ENCODE measurements at regions not wholly inside any gene's neighbourhood (a gene's known extent, or its start where the extent isn't known, plus 50 kb on each side); places are given as distances from the start of the nearest gene placed in this dataset.

GRCh38 chr6:6950373-6951145 is 157.2 kb upstream of the RREB1 start:
- TF ChIP-seq CTCF (IDR thresholded peaks at IDR 0.05; ENCODE audit: extremely low read depth in 1 of 2, insufficient read depth in 1 of 2, low read depth in 1 of 2, low read length in 2 of 2) = no peak
- no peak for TF ChIP-seq GATA2 (IDR thresholded peaks at IDR 0.05; ENCODE audit: insufficient read depth, insufficient read length, low read depth, low read length)
- no TSS peak for BruUV-seq (replicated peaks)
- no peak overlapping the region for H3K27ac ChIP-seq (ENCODE audit: insufficient read depth, low read depth, low read length)
- no peak overlapping the region for H3K9ac ChIP-seq (replicated peaks; ENCODE audit: extremely low read depth, insufficient read depth, low read length)
- H3K79me2 ChIP-seq (ENCODE audit: control insufficient read depth, insufficient read depth, low read length) = no peaks in the 10 kb centered on the region
- H3K4me2 ChIP-seq (ENCODE audit: insufficient read depth, low read length) = no peak overlapping the region
- no peaks in the 10 kb centered on the region for H3K27me3 ChIP-seq (ENCODE audit: control insufficient read depth in 2 of 2, insufficient read depth in 2 of 2, low read length in 2 of 2)
- FAIRE-seq = no peak
- no peaks in the 10 kb centered on the region for H3K9me1 ChIP-seq (replicated peaks; ENCODE audit: control insufficient read depth, extremely low read depth, insufficient read depth, low read length)
- intact Hi-C loops (cut with micrococcal nuclease) (no loop called here), dilution Hi-C loops (cut with MboI; ENCODE audit: extremely low pct_ligation_motif_present, low sequenced_read_pairs) (no loop called here)
- POLR2A ChIA-PET = no interaction called here
- no peaks in the 10 kb centered on the region for H3K4me1 ChIP-seq (ENCODE audit: control insufficient read depth, extremely low read depth, insufficient read depth, low read length)
- no peak for DNase-seq (ENCODE audit: low read depth, low spot score)
- H3K9me3 ChIP-seq (replicated peaks; ENCODE audit: control insufficient read depth, insufficient read depth, low read length) = no peaks in the 10 kb centered on the region
- H2AFZ ChIP-seq (ENCODE audit: low read depth, low read length) = no peak overlapping the region
- no peaks in the 10 kb centered on the region for H4K20me1 ChIP-seq (replicated peaks; ENCODE audit: control insufficient read depth, extremely low read depth, insufficient read depth, low read length)
- CTCF ChIA-PET = no interaction called here
- H3K4me3 ChIP-seq (replicated peaks in 1 of 3; ENCODE audit: insufficient read depth in 1 of 3, low read depth in 1 of 3, low read length in 3 of 3) = no peak overlapping the region
- H3K36me3 ChIP-seq (ENCODE audit: control insufficient read depth in 2 of 2, extremely low read depth in 1 of 2, insufficient read depth in 2 of 2, low read length in 2 of 2) = no peaks in the 10 kb centered on the region

- dilution Hi-C loops (cut with MboI; ENCODE audit: extremely low pct_ligation_motif_present, low sequenced_read_pairs) (no loop called here), intact Hi-C loops (cut with micrococcal nuclease) (no loop called here)
- no peak overlapping the region for H2AFZ ChIP-seq (ENCODE audit: low read depth, low read length)
- no peaks in the 10 kb centered on the region for H3K36me3 ChIP-seq (ENCODE audit: control insufficient read depth in 2 of 2, extremely low read depth in 1 of 2, insufficient read depth in 2 of 2, low read length in 2 of 2)
- H3K79me2 ChIP-seq (ENCODE audit: control insufficient read depth, insufficient read depth, low read length) = no peaks in the 10 kb centered on the region
- DNase-seq (ENCODE audit: low read depth, low spot score) (no peak), FAIRE-seq (no peak)
- no peaks in the 10 kb centered on the region for H3K9me1 ChIP-seq (replicated peaks; ENCODE audit: control insufficient read depth, extremely low read depth, insufficient read depth, low read length)
- ChIA-PET POLR2A (no interaction called here), CTCF (no interaction called here)
- no peak overlapping the region for H3K27ac ChIP-seq (ENCODE audit: insufficient read depth, low read depth, low read length)
- no peak overlapping the region for H3K4me2 ChIP-seq (ENCODE audit: insufficient read depth, low read length)
- BruUV-seq (replicated peaks) = no TSS peak
- no peaks in the 10 kb centered on the region for H3K9me3 ChIP-seq (replicated peaks; ENCODE audit: control insufficient read depth, insufficient read depth, low read length)
- H3K27me3 ChIP-seq (ENCODE audit: control insufficient read depth in 2 of 2, insufficient read depth in 2 of 2, low read length in 2 of 2) = no peaks in the 10 kb centered on the region
- H3K4me1 ChIP-seq (ENCODE audit: control insufficient read depth, extremely low read depth, insufficient read depth, low read length) = no peaks in the 10 kb centered on the region
- no peak overlapping the region for H3K4me3 ChIP-seq (replicated peaks in 1 of 3; ENCODE audit: insufficient read depth in 1 of 3, low read depth in 1 of 3, low read length in 3 of 3)
- H3K9ac ChIP-seq (replicated peaks; ENCODE audit: extremely low read depth, insufficient read depth, low read length) = no peak overlapping the region
- H4K20me1 ChIP-seq (replicated peaks; ENCODE audit: control insufficient read depth, extremely low read depth, insufficient read depth, low read length) = no peaks in the 10 kb centered on the region
- TF ChIP-seq MAX (IDR thresholded peaks at IDR 0.05; ENCODE audit: insufficient read depth, insufficient read length) = no peak
- no peak for TF ChIP-seq MYC (IDR thresholded peaks at IDR 0.05; ENCODE audit: low read depth, low read length)
- no peak for TF ChIP-seq POLR2A (IDR thresholded peaks at IDR 0.05; ENCODE audit: low read depth, low read length)
- TF ChIP-seq JUN (IDR thresholded peaks at IDR 0.05; ENCODE audit: borderline replicate concordance, insufficient read depth, insufficient read length, low read depth) = no peak
- TF ChIP-seq EZH2 (IDR thresholded peaks at IDR 0.05; ENCODE audit: borderline replicate concordance, low read depth, low read length, severe bottlenecking) = no peak
- TF ChIP-seq CTCF (IDR thresholded peaks at IDR 0.05; ENCODE audit: extremely low read depth in 1 of 2, insufficient read depth in 1 of 2, low read depth in 1 of 2, low read length in 2 of 2) = no peak
- no peak for TF ChIP-seq GATA2 (IDR thresholded peaks at IDR 0.05; ENCODE audit: insufficient read depth, insufficient read length, low read depth, low read length)
- TF ChIP-seq FOS (IDR thresholded peaks at IDR 0.05; ENCODE audit: borderline replicate concordance, insufficient read depth, low read length) = no peak
- no peak for TF ChIP-seq POLR2AphosphoS5 (IDR thresholded peaks at IDR 0.05; ENCODE audit: insufficient read depth, low read depth, low read length)
These were observed 156.4 kb upstream of the RREB1 start for GRCh38 chr6:6951355-6951754.
